ENCODE measurements at regions not wholly inside any gene's neighbourhood (a gene's known extent, or its start where the extent isn't known, plus 50 kb on each side); places are given as distances from the start of the nearest gene placed in this dataset.

DNA sequence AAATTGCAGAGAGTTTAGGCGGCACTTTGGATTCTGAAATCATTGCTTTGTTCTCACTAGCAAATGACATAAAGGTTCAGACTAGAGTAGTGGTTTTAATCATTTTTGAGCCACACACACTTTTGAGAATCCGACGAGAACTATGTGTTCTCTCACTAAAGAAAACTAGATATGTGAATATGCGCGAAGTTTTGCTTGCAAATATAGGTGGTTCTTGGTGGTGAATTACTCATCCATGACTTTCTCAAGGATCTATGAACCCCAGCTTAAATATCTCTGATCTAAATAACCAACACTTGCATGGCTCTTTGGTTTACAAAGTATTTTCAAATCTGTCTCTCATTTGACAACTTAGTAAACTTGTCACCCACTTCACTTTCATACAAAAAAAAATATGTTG, 54.8 kb downstream of the NOG start:
- no peak for DNase-seq (ENCODE audit: low read depth in 2 of 2)

- DNase-seq (ENCODE audit: low read depth in 2 of 2), result no peak
Observed at GRCh38 chr17:56648806-56649205, 55.3 kb downstream of the NOG start.

- DNase-seq (ENCODE audit: low read depth in 2 of 2), result no peak
Observed at GRCh38 chr17:56652628-56653027, 59.1 kb downstream of the NOG start.

DNA sequence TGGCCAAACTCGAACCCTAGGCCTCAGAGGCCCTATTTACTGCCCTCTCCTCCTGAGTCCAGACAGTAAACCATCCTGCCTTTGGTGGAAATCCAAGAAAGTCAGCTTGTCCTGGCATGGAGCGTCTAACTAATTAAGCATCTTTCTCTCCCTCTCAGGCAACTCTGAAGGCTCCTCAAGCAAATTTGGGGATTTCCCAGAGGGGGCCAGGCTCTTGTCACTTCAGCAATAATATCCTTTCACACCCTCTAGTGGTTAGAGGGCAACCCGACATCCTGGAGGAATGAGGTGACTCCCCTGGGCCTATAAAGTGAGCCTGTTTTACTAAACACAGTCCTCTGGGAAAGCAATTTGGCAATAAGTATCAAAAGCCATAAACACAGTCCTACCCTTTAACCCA, 60.4 kb downstream of the NOG start:
- DNase-seq (ENCODE audit: low read depth in 2 of 2), result peak; percentile 32 to 38

DNA sequence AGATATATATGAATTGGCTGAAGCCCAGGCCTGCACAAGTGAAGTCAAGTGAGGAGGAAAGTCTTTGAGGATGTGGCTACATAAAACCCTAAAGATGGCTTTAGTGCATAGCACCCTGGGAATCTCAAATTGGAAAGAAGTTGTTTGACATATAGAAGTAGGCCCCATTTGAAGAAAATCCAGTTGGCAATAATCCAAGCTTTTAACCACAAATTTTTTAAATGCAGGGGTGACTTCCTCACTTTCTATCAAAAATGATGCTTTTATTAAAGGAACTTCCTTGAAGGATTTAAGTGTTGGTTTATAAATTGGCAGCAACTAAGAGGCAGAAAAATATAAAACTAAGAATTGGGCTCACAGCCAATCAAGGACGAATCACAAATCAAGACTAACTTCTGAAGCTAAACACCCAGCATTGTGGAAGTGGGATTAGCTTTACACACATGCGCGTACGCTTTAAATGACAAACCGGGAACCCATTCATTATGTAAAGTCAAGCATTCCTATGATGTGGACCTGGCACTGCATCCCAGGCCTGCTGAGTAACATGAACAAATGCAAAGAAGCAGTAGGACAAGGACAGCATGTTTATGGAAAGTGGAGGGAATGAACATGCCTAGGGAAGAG, 63.3 kb downstream of the NOG start:
- DNase-seq (ENCODE audit: low read depth in 2 of 2), result no peak

GRCh38 chr17:56658648-56659047, 65.1 kb downstream of the NOG start:
- no peak for DNase-seq (ENCODE audit: low read depth in 2 of 2)

- no peak for DNase-seq (ENCODE audit: low read depth in 2 of 2)
Observed at GRCh38 chr17:56659622-56660021, 66.1 kb downstream of the NOG start.

GRCh38 chr17:56661906-56662305, 68.4 kb downstream of the NOG start:
- no peak for DNase-seq (ENCODE audit: low read depth in 2 of 2)

GRCh38 chr17:56665864-56666263, 72.4 kb downstream of the NOG start:
- no peak for DNase-seq (ENCODE audit: low read depth in 2 of 2)

DNA sequence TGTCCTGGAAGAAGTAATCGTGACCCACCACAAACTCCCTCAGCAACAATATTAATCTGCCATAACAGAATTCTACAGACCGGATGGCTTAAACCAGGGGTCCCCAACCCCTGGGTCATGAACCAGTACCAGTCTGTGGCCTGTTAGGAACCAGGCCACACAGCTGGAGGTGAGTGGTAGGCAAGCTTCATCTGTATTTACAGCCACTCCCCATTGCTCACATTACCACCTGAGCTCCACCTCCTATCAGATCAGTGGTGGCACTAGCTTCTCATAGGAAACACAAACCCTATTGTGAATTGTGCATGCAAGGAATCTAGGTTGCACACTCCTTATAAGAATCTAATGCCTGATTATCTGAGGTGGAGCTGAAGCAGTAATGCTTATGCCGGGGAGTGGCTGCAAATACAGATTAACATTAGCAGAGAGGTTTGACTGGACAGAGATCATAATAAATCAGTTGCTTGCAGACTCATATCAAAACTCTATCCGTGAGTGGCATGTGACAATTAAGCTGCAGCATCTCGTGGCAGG, 74.5 kb downstream of the NOG start:
- no peak for DNase-seq (ENCODE audit: low read depth in 2 of 2)

- DNase-seq (ENCODE audit: low read depth in 2 of 2), result no peak
Observed at GRCh38 chr17:56672195-56672594, 78.7 kb downstream of the NOG start.

DNA sequence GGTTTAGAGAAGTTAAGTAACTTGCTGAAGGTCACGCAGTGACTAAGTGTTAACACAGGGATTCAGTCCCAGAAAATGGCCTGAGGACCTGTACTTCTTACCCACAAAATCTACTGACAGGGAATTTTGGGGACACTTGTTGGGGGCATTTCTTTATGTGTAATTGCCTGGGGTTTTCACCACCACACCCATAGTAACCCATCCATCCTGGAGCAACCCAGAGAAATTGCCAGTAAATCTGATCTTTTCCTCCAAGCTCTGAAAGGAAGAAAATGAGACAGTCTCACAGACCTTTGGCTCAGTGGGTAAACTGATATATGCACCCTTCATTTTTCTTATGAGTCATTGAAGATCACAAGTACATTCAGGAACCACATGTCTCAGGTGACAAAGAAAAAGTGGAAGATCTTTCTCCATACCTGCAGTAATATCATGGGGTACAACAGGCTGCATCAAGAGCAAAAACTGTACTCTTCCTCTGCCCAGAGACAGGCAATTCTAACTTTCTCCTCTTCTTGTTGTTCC, 81.0 kb downstream of the NOG start:
- DNase-seq (ENCODE audit: low read depth in 2 of 2), result no peak

DNA sequence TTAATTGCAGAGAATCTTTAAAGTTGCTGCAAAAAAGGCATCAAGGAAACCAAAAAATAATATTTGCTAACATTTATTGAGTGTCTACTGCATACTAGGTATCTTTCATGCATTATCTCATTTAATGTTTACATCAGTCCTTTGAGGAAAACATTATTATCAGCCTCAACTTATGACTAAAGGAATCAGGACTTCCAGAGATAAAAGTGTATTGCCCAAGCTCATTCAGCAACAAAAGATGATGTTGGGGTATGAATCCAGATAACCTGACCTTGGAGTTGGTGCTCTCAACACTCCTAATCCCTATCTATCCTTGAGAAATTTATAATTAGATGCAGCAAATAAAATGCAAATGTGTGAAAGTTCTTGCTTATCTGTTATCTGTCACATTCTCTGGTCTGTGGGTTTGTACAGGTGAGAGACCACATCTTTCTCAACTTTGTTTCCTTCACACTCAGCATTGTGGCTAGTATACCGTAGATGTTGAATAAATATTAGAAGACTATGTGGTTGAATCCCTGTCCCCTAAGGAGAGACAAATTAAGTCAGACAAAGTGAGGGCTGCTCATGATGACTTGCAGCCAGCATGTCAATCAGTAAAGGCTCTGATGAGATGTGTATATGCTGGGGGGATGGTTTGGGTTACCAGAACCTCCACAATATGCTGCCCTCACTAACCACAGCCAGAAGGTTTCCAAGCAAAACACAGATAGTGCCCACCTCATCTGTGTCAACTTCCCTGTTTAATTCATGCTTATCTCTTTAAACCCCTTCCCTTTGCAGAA, 82.6 kb downstream of the NOG start:
- DNase-seq (ENCODE audit: low read depth in 2 of 2), result no peak

- DNase-seq (ENCODE audit: low read depth in 2 of 2), result no peak
Observed at GRCh38 chr17:56676810-56677209, 83.3 kb downstream of the NOG start.

DNA sequence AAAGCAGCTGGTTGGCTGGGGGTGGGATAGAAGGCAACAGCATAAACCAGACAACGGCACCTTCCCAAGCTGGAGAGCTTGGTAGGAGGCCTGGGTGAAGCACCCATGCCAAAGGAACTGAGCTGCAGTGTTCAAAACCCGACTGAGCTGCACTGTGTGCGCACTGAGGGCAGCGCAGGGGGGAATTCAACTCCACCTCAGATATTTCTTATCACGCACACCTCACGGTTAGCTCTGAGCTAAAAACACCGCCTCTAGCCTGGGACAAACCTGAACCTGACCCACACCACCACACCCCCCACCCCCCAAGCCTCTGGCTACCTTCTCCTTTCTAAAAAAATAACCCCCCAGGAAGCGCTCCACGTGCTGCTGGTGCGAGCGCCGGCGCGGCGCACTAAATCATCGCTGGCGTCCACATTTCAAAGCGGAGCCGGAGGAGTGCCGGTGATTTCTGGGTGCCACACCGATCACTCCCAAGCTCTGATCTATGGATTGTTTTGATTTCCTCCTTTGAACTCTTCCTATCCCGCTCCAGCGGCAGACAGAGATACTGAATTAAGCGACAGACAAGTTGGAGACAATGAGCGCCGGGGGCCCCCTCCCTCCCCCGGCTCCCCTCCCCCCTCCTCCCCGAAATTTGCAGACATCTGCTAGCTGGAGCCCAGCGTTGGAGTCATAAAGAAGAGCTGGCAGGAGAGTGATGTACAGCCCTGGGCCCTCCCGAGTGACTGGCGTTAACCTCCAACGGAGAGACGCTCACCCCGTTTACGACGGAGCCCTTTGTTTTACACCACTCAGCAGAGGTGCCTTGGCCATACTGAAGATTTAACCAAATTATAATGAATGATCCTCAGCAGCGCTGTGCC, 85.0 kb downstream of the NOG start:
- no peak for DNase-seq (ENCODE audit: low read depth in 2 of 2)

DNA sequence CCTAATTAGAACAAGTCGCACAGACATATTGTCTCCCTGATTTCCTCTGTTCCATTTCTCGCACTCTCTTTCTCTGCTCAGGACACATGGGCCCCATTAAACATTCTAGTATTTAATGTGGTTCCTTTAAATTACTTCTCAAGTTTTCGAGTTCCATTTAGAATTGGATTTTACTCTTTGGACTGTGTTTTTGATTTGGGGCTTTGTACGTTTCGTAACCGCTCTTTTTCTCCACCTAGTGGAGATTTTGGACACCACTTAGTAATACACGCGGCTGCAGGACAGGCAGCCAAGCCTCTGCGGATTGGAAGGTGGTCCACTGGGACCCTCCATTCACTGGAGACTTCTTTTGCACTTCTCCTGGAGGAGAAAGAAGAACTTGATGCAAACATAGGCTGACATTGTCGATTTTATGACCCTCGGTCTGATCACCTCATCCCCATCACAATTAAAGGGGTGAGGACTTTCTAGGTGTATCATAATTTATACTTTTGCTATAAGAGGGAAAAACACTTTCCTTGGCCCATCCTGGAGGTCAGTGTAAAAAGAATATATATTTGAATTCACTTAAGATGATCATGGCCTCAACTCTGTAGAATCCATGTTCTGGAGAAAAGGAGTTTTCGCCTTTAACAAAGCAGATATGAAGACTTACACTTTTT, 85.7 kb downstream of the NOG start:
- DNase-seq (ENCODE audit: low read depth in 2 of 2), result no peak

GRCh38 chr17:56679777-56680422, 86.4 kb downstream of the NOG start:
- no peak for DNase-seq (ENCODE audit: low read depth in 2 of 2)

GRCh38 chr17:56680676-56681075, 87.2 kb downstream of the NOG start:
- DNase-seq (ENCODE audit: low read depth in 2 of 2), result no peak

- DNase-seq (ENCODE audit: low read depth in 2 of 2), result no peak
Observed at GRCh38 chr17:56681561-56682266, 88.2 kb downstream of the NOG start.

DNA sequence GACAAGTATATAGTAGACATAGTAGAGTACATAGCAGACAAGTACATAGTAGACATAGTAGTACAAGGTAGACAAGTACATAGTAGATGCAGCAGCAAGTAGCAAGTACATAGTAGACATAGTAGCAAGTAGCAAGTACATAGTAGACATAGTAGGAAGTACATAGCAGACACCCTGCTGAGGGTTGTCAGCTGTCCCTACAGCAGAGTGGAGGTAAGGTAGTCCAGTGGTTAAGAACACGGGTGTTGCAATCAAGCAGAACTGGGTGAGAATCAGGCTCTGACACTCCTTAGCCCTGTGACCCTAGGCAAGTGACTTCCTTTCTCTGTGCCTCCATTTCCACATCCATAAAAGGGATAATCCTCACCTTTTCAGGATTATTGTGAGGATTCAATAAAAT, 94.7 kb downstream of the NOG start:
- no peak for DNase-seq (ENCODE audit: low read depth in 2 of 2)

All from stimulated activated CD8-positive, alpha-beta memory T cell treated with anti-CD3 and anti-CD28 coated beads, Interleukin-7, amount 100 ng/mL, for 4 hours (primary cell).